NB4 (cell line): ENCODE measurements at regions not wholly inside any gene's neighbourhood (a gene's known extent, or its start where the extent isn't known, plus 50 kb on each side); places are given as distances from the start of the nearest gene placed in this dataset.

Experiments used
- CTCF ChIP-seq: IDR thresholded peaks from one replicate; pipeline ENCODE4 v1.5.1; 2012; ENCODE audit warnings: low read depth, low read length
- MAX ChIP-seq: IDR thresholded peaks from 2 replicates; pipeline ENCODE4 v1.6.1; 2011; ENCODE audit warnings: low read depth, low read length
- MYC ChIP-seq: IDR thresholded peaks from 2 replicates; pipeline ENCODE4 v1.6.1; 2011; ENCODE audit warnings: low read depth, low read length
- POLR2A ChIP-seq: IDR thresholded peaks from 2 replicates; pipeline ENCODE4 v1.6.1; 2011; ENCODE audit warnings: mild to moderate bottlenecking; ENCODE audit not compliant: insufficient read length; ENCODE audit errors: extremely low read depth

GRCh38 chr10:116796910-116797513, 52.3 kb upstream of the ENO4 start:
- peak; percentile 91 for TF ChIP-seq CTCF
- TF ChIP-seq POLR2A = no peak
- TF ChIP-seq MYC = no peak
- TF ChIP-seq MAX = no peak
